ENCODE measurements at regions not wholly inside any gene's neighbourhood (a gene's known extent, or its start where the extent isn't known, plus 50 kb on each side); places are given as distances from the start of the nearest gene placed in this dataset.

DNA sequence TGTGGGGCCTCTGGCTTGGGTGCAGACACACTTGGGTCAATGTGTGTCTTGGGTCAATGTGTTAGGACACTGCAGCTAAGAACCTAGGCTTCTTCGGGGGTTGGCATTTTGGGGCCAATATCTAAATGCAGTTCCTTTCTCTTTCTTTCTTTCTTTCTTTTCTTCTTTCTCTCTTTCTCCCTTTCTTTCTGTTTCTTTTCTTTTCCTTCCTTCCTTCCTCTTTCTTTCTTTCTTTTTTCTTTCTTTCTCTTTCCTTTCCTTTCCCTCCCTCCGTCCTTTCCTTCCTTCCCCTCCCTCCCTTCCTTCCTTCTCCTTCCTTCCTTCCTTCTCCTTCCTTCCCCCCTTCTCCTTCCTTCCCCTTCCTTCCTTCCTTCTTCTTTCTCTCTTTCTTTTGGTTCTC, 57.7 kb upstream of the OSR1 start:
- DNase-seq = no peak

DNA sequence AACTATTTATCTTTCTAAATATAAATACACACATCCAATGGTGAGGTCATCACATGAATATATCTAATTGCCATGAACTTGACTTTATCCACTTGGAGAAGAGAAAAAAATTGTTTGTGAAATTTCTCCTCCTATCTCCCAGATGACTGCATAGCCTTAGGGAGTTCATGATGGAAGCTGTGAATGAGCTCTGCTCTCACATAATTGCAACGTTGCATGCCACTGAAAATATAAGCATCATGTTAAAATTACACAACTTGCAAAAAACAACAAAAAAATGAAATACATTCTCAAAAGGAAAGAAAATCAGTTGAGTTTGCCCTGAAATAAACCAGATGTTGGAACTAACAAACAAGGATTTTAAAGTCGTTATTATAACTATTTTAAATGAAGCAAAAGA, 50.6 kb upstream of the OSR1 start:
- no peak for DNase-seq

DNA sequence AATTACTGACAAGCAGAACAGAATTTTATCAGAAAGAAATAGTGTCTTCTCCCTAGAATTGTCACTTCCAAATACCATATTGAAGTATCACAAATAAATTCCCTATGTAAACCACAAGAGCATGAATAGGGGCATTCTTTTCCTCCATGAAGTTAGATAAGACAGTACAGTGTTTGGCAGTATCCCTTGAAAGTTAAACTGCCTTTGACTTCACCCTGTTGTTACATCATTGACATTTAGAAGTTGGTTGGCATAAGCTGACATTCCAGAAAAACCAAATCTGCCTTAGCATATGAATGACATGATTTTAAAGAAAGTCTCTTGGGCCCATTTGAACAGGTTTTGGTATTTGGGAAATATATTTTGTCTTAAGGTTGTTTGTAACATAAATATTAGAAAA, 50.2 kb upstream of the OSR1 start:
- DNase-seq = no peak
